GM13977 (cell line): ENCODE measurements at regions not wholly inside any gene's neighbourhood (a gene's known extent, or its start where the extent isn't known, plus 50 kb on each side); places are given as distances from the start of the nearest gene placed in this dataset.

Experiments
- DNase-seq: peaks from one replicate; pipeline ENCODE4 v3.0.0; 2012; ENCODE audit warnings: low spot score
- in situ Hi-C: fragments of 300-500 bp; cut with MboI; formaldehyde crosslinking; loops from one replicate; pipeline ENCODE4 v1.12.0; 2022; ENCODE audit warnings: low sequenced_read_pairs, low pct_unique_long_range_greater_than_20kb, mixed read lengths, inconsistent platforms; ENCODE audit not compliant: unreplicated experiment
- TF ChIP-seq, protein P1 (sequence below): IDR thresholded peaks from 2 replicates; pipeline ENCODE4 v1.5.1; 2012; ENCODE audit warnings: mild to moderate bottlenecking, control low read depth; ENCODE audit not compliant: insufficient read depth; ENCODE audit errors: extremely low read depth, missing control alignments

DNA sequence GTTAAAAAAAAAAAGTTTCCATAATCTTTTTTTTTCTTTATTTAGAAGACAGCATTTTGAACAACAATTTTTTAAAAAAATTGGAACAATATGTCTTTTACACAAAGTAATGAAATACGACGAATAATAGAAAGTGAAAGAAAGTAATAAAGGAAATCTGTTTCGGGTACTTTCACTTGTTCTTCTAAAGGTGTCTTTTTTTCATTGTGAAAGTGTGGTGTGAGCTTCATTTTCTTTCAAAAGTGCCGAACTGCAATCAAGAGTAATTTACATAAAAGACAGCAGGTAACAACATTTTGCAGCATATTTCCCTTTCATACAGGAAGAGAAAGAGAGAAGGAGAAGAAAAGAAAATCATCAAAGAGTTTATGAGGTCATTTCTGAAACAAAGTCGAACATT is 159.7 kb upstream of the CDH12 start:
- TF ChIP-seq, protein P1, sequence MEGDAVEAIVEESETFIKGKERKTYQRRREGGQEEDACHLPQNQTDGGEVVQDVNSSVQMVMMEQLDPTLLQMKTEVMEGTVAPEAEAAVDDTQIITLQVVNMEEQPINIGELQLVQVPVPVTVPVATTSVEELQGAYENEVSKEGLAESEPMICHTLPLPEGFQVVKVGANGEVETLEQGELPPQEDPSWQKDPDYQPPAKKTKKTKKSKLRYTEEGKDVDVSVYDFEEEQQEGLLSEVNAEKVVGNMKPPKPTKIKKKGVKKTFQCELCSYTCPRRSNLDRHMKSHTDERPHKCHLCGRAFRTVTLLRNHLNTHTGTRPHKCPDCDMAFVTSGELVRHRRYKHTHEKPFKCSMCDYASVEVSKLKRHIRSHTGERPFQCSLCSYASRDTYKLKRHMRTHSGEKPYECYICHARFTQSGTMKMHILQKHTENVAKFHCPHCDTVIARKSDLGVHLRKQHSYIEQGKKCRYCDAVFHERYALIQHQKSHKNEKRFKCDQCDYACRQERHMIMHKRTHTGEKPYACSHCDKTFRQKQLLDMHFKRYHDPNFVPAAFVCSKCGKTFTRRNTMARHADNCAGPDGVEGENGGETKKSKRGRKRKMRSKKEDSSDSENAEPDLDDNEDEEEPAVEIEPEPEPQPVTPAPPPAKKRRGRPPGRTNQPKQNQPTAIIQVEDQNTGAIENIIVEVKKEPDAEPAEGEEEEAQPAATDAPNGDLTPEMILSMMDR: no peak
- peak; percentile 13 for DNase-seq
- in situ Hi-C loops: no loop called here

DNA sequence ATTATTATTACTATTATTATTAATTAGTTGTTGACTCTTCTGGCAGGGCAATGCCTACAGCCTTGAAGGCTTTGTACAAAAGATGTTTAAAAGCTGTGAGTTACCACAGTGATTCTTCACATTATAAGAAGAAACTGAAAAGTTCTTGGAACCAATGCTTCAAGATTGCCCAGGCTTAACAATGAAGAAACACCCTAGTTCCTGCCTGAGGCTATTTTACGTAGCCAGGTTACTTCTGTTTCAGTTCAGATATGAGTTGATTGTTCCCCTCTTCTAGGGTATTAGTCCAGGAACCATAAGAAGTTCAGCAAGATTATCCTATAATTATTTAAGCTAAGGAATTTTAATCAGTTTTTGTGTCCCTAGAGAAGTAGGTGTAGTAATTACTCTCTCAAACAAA is 154.6 kb upstream of the CDH12 start:
- no peak for DNase-seq
- in situ Hi-C loops: no loop called here
- TF ChIP-seq, protein P1: no peak

DNA sequence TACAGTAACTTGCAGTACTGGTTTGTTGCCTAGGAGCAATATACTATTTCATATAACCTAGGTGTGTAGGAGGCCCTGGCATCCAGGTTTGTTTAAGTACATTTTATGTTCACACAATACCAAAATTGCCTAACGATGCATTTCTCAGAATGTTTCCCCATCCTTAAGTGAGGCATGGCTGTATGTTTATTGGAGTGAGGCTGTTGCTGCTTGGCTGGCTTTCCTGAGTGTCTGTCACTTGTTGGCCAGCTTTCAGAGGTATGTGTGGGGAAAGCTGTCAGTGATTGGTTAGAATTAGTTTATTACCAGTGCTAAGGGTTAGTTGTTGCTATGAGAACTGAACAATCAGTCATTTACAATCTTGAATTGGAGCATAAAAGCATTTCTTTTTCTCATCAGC is 154.1 kb upstream of the CDH12 start:
- in situ Hi-C loops: no loop called here
- DNase-seq: no peak
- TF ChIP-seq, protein P1: no peak

DNA sequence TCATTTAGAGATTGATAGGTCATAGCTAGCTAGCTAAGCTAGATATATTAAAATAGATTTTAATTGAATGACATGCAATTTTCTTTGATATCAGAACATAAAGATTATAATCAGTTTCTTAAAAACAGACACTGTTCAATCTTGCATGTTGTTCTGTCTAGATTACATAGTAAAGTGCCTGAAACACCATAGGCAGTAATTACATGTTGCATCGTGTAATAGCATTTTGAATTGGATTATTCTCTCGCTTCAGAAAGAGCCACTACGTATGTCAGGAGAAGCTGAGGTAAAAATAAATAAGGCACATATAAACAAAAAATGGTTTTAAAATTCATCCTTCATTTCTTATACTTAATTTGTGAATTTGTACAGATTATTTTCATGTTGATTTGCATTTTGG is 148.0 kb upstream of the CDH12 start:
- TF ChIP-seq, protein P1: no peak
- no peak for DNase-seq
- in situ Hi-C loops: no loop called here

DNA sequence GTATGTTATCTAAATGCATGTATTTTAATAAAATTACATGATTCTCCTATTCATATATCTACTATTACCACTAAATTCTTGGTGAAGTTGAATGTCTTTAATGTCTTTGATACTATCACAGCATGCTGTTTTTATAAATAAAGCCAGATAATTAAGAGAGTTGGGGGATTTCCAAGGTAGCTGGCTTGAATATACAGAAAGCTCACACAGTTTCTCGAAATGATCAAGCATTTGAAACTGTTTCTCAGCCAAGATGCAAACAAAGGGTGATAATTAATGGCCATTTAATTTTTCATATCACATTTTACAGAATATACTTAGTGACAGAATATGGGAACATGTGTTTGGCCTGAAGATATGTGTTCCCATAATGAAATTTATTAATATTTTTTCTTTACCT is 145.6 kb upstream of the CDH12 start:
- TF ChIP-seq, protein P1: no peak
- no peak for DNase-seq
- in situ Hi-C loops: no loop called here

DNA sequence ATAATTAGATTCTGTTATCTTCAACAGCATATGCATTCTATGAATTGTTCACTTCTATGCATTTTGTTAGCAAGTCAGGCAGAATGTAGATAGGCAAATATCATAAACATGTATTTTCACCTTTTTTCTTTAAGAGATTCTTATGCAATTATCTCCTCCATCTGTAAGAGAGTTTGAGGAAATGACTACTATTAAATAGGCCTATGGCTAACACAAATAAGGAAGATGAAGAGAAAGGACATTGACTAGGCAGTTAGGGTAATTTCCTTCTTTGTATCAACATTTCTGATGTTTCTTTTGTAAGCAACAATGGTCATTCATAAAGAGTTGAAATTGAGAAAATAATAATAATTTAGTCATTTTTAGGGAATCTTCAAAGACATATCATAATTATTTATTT is 145.2 kb upstream of the CDH12 start:
- DNase-seq: no peak
- in situ Hi-C loops: no loop called here
- TF ChIP-seq, protein P1: no peak

DNA sequence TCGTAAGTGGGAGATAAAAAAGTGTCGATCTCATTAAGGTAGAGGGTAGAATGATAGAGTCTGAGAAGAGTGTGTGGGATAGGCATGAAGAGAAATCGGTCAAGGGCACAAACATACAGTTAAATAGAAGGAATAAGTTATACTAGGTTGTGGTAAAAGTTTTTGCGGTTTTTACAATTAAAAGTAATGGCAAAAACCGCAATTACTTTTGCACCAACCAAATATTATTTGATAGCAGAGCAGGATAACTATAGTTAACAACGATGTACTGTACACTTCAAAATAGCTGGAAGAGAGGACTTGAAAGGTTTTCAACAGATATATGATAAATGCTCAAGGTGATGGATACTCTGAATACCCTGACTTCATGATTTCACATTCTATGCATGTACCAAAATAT is 135.8 kb upstream of the CDH12 start:
- in situ Hi-C loops: no loop called here
- no peak for DNase-seq
- TF ChIP-seq, protein P1: no peak
